ACHN (cell line): ENCODE measurements at regions not wholly inside any gene's neighbourhood (a gene's known extent, or its start where the extent isn't known, plus 50 kb on each side); places are given as distances from the start of the nearest gene placed in this dataset.
"Not testable (repeated sequence)": the region's sequence is repeated elsewhere in the genome, so short reads cannot be mapped to it uniquely, and the experiment has no call there.

Experiments used
- DNase-seq: peaks from one replicate; pipeline ENCODE4 v3.0.0-alpha.2; 2015
- in situ Hi-C: cut with HindIII; loops from 2 replicates; pipeline ENCODE4 v1.10.0; 2017; ENCODE audit warnings: low sequenced_read_pairs, low pct_ligation_motif_present, low pct_unique_long_range_greater_than_20kb

GRCh38 chr15:20100604-20101270 is 440.9 kb downstream of the GOLGA6L6 start:
- in situ Hi-C loops, DNase-seq: not testable (repeated sequence)

GRCh38 chr15:20095699-20096303 is 445.8 kb downstream of the GOLGA6L6 start:
- in situ Hi-C loops, DNase-seq: not testable (repeated sequence)

- DNase-seq, in situ Hi-C loops: not testable (repeated sequence)
These were observed 452.1 kb downstream of the GOLGA6L6 start for GRCh38 chr15:20089541-20089940.

GRCh38 chr15:20084026-20084425 is 457.6 kb downstream of the GOLGA6L6 start:
- DNase-seq, in situ Hi-C loops: not testable (repeated sequence)

GRCh38 chr15:20074082-20074481 is 467.5 kb downstream of the GOLGA6L6 start:
- in situ Hi-C loops, DNase-seq: not testable (repeated sequence)

GRCh38 chr15:20069043-20069442 is 472.6 kb downstream of the GOLGA6L6 start:
- in situ Hi-C loops, DNase-seq: not testable (repeated sequence)

- DNase-seq, in situ Hi-C loops: not testable (repeated sequence)
These were observed 475.4 kb downstream of the GOLGA6L6 start for GRCh38 chr15:20066173-20066572.

- in situ Hi-C loops, DNase-seq: not testable (repeated sequence)
These were observed 476.1 kb downstream of the GOLGA6L6 start for GRCh38 chr15:20065508-20065907.

- DNase-seq, in situ Hi-C loops: not testable (repeated sequence)
These were observed 478.4 kb downstream of the GOLGA6L6 start for GRCh38 chr15:20063167-20063566.

GRCh38 chr15:20060838-20061237 is 480.8 kb downstream of the GOLGA6L6 start:
- in situ Hi-C loops, DNase-seq: not testable (repeated sequence)

- in situ Hi-C loops, DNase-seq: not testable (repeated sequence)
These were observed 484.7 kb downstream of the GOLGA6L6 start for GRCh38 chr15:20056871-20057270.

GRCh38 chr15:20055921-20056320 is 485.7 kb downstream of the GOLGA6L6 start:
- DNase-seq, in situ Hi-C loops: not testable (repeated sequence)

GRCh38 chr15:20048189-20048588 is 493.4 kb downstream of the GOLGA6L6 start:
- in situ Hi-C loops, DNase-seq: not testable (repeated sequence)

GRCh38 chr15:20045165-20045564 is 496.4 kb downstream of the GOLGA6L6 start:
- DNase-seq, in situ Hi-C loops: not testable (repeated sequence)

GRCh38 chr15:20040691-20041090 is 500.9 kb downstream of the GOLGA6L6 start:
- in situ Hi-C loops, result not testable (repeated sequence)

GRCh38 chr15:20025040-20025439 is 516.6 kb downstream of the GOLGA6L6 start:
- in situ Hi-C loops, DNase-seq: not testable (repeated sequence)

More at GRCh38 chr15:20040691-20041090, 500.9 kb downstream of the GOLGA6L6 start:
- DNase-seq, result not testable (repeated sequence)

GRCh38 chr15:20022349-20022748 is 519.3 kb downstream of the GOLGA6L6 start:
- DNase-seq, in situ Hi-C loops: not testable (repeated sequence)

- DNase-seq, result not testable (repeated sequence)
These were observed 520.2 kb downstream of the GOLGA6L6 start for GRCh38 chr15:20021351-20021750.

GRCh38 chr15:20020588-20020987 is 521.0 kb downstream of the GOLGA6L6 start:
- in situ Hi-C loops, DNase-seq: not testable (repeated sequence)

More at GRCh38 chr15:20021351-20021750, 520.2 kb downstream of the GOLGA6L6 start:
- in situ Hi-C loops, result not testable (repeated sequence)

- DNase-seq, in situ Hi-C loops: not testable (repeated sequence)
These were observed 521.8 kb downstream of the GOLGA6L6 start for GRCh38 chr15:20019758-20020157.
